ENCODE measurements at regions not wholly inside any gene's neighbourhood (a gene's known extent, or its start where the extent isn't known, plus 50 kb on each side); places are given as distances from the start of the nearest gene placed in this dataset.
"Not testable (repeated sequence)": the region's sequence is repeated elsewhere in the genome, so short reads cannot be mapped to it uniquely, and the experiment has no call there.

DNA sequence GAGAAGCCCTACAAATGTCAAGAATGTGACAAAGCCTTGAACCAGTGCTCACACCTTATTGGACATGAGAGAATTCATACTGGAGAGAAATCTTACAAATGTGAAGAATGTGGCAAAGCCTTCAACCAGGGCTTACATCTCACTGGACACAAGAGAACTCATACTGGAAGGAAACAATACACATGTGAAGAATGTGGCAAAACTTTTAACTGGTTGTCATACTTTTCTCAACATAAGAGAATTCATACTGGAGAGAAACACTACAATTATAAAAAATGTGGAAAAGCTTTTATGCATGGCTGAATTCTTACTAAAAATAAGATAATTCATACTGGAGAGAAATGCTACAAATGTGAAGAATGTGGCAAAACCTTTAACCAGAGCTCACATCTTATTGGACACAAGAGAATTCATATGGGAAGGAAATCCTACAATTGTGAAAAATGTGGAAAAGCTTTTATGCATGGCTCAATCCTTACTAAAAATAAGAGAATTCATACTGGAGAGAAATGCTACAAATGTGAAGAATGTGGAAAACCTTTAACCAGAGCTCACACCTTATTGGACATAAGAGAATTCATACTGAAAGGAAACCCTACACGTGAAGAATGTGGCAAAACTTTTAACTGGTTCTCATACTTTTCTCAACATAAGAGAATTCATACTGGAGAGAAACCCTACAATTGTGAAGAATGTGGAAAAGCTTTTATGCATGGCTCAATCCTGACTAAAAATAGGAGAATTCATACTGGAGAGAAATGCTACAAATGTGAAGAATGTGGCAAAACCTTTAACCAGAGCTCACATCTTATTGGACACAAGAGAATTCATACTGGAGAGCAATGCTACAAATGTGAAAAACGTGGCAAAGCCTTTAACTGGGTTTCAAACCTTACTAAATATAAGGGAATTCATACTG lies 350.6 kb upstream of the NUPR2 start:
- not testable (repeated sequence) for DNase-seq

DNA sequence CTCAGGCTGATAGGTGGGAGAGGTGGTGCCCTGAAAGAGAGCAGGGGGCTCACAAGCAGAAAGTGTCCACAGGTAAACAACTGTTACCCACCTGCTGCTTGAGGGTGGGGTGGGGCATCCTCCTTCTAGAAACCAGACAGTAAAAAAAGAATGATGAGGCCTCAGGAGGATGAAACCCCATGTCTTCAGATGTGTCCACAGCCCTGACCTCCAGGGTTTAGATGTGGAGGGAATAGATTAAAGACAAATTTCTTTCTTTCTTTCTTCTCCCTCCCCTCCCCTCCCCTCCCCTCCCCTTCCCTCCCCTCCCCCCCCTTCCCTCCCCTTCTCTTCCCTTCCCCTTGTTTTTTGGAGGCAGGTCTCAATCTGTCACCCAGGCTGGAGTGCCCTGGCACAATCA lies 333.5 kb upstream of the NUPR2 start:
- DNase-seq, result no peak

DNA sequence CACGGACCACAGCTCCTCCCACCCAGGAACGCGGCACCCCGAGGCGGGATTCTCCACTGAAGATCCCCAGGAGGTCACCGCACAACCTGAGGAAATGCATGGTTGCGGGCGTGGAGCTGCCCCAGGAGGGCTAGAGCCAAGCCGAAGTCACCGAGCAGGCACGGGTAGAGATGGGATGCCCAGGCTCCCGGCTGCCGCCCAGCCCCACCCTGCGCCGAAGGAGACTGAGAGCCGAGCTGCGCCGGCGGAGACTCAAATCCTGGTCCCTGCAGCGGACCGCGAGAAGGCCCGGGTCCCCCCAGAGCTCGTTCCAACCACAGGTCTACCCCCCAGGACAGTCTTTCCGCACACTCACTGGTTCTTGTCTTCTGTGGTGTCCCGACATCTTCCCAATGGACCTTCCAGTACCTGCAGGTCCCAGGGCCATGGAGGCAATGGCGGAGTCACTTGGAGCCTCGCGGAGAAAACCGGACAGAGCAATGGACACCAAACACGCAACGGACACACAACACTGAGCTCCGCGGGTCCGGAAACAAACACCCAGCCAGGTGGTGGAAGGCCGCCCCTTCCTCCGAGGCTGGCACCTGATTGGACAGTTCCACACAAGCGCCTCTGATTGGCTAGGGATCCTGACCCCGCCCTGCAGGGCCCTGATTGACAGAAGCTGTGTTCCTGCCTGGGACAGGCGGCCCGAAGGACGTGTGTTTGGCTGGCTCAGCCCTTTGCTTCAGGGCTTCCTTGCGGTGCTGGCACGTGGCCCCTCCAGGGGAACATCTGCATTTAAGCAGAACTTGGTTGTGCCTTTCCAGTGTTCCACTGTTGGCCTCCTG lies 331.9 kb upstream of the NUPR2 start:
- no peak for DNase-seq

DNA sequence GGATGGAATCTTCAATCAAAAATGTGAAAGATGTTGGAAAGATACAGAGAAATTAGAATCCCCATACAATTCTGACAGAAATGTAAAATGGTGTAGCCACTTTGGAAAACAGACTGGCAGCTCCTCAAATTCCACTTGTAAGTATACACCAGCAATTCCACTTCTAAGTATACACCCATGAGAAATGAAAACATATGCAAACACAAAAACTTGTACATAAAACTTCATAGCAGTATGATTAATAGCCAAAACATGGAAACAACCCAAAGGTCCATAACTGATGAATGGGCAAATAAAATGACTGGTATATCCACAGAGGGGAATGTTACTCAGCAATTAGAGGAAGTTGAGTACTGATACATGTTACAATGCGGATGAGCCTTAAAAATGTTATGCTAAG lies 304.3 kb upstream of the NUPR2 start:
- not testable (repeated sequence) for DNase-seq

DNA sequence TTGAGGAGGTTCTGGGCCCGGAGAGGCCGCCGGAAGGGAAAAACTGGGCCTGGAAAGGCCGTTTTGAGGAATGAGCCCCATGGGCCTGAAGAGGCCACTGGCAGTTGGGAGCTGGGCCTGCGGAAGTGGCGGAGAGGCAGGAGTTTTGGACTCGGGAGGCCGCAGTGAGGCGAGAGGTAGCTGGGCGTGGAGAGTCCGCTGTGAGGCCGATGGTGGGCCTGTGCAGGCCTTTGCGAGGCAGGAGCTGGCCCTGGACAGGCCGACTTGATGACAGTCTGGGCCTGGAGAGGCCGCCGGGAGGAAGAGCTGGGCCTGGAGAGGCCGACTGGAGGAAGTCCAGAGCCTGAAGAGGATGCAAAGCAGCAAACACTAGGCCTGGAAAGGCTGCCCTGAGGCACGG lies 259.0 kb upstream of the NUPR2 start:
- DNase-seq, result no peak

DNA sequence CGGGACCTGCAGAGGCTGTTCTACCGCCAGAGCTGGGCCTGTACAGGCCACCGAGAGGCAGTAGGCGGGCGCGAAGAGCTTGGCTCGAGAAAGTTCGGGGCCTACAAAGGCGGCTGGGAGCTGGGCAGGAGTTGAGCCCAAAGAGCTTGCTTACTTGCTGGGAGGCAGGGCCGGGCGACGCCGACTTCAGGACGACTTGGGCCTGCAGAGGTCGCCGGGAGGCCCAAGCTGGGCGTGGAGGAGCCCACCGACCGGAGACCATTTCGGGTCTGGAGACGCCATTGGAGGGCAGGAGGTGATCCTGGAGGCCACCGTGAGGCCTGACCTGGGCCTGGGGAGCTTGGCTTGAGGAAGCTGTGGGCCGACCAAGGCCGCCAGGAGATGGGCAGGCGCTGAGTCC lies 258.4 kb upstream of the NUPR2 start:
- not testable (repeated sequence) for DNase-seq

DNA sequence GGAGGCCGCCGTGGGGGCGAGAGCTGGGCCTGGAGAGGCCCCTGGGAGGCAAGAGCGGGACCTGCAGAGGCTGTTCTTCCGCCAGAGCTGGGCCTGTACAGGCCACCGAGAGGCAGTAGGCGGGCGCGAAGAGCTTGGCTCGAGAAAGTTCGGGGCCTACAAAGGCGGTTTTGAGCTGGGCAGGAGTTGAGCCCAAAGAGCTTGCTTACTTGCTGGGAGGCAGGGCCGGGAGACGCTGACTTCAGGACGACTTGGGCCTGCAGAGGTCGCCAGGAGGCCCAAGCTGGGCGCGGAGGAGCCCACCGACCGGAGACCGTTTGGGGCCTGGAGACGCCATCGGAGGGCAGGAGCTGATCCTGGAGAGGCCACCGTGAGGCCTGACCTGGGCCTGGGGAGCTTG lies 257.1 kb upstream of the NUPR2 start:
- not testable (repeated sequence) for DNase-seq

DNA sequence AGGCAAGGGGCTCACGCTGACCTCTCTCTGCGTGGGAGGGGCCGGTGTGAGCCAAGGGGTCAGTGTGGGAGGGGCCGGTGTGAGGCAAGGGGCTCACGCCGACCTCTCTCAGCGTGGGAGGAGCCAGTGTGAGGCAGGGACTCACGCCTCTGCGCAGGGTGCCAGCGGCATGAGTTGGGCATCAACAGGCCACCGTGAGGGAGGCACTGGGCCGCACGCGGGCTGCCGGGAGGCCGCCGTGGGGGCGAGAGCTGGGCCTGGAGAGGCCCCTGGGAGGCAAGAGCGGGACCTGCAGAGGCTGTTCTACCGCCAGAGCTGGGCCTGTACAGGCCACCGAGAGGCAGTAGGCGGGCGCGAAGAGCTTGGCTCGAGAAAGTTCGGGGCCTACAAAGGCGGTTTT lies 255.6 kb upstream of the NUPR2 start:
- not testable (repeated sequence) for DNase-seq

DNA sequence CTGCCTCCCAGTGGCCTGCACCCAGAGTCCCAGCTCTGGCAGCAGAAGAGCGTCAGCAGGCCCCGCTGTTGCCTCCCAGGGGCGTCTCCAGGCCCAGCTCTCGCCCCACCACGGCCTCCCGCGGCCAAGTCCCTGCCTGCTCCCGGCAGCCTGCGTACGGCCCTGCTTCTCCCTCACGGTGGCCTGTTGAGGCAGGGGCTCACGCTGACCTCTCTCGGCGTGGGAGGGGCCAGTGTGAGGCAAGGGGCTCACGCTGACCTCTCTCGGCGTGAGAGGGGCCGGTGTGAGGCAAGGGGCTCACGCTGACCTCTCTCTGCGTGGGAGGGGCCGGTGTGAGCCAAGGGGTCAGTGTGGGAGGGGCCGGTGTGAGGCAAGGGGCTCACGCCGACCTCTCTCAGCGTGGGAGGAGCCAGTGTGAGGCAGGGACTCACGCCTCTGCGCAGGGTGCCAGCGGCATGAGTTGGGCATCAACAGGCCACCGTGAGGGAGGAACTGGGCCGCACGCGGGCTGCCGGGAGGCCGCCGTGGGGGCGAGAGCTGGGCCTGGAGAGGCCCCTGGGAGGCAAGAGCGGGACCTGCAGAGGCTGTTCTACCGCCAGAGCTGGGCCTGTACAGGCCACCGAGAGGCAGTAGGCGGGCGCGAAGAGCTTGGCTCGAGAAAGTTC lies 254.1 kb upstream of the NUPR2 start:
- not testable (repeated sequence) for DNase-seq

DNA sequence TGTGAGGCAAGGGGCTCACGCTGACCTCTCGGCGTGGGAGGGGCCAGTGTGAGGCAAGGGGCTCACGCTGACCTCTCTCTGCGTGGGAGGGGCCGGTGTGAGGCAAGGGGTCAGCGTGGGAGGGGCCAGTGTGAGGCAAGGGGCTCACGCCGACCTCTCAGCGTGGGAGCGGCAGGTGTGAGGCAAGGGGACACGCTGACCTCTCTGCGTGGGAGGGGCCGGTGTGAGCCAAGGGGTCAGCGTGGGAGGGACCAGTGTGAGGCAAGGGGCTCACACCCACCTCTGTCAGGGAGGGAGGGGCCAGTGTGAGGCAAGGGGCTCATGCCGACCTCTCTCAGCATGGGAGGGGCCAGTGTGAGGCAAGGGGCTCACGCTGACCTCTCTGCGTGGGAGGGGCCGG lies 251.7 kb upstream of the NUPR2 start:
- not testable (repeated sequence) for DNase-seq

DNA sequence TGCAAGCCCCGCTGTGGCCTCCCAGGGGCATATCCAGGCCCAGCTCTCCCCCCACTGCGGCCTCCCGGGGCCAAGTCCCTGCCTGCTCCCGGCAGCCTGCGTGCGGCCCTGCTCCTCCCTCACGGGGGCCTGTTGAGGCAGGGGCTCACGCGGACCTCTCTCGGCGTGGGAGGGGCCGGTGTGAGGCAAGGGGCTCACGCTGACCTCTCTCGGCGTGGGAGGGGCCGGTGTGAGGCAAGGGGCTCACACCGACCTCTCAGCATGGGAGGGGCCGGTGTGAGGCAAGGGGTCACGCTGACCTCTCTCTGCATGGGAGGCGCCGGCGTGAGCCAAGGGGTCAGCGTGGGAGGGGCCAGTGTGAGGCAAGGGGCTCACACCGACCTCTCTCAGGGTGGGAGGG lies 251.2 kb upstream of the NUPR2 start:
- not testable (repeated sequence) for DNase-seq

DNA sequence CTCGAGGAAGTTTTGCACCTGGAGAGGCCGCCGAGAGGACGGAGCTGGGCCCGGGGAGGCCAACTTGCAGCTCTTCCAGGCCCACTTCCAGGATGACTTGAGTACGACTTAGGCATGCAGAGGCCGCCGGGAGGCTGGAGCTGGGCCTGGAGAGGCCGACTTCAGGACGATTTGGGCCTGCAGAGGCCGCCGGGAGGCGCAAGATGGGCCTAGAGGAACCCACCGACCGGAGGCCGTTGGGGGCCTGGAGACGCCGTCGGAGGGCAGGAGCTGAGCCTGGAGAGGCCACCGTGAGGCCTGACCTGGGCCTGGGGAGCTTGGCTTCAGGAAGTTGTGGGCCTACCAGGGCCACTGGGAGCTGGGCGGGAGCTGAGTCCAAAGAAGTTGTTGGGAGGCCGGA lies 250.5 kb upstream of the NUPR2 start:
- not testable (repeated sequence) for DNase-seq

DNA sequence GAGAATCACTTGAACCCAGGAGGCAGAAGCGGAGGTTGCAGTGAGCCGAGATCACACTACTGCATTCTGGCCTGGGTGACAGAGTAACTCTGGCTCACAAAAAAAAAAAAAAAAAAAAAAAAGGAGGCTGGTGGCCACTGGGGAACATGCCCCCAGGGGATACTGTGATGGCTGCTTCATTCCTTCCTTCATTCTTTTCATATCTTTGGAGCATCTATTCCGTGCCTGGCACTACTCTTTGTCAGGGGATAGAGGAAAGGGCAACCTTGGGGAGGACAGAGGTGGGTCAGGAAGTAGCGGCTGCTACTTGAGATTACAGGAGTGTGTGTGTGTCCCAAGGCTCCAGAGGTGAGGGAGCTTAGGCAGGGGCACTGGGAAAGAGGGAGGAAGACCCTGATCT lies 236.4 kb upstream of the NUPR2 start:
- DNase-seq, result not testable (repeated sequence)

DNA sequence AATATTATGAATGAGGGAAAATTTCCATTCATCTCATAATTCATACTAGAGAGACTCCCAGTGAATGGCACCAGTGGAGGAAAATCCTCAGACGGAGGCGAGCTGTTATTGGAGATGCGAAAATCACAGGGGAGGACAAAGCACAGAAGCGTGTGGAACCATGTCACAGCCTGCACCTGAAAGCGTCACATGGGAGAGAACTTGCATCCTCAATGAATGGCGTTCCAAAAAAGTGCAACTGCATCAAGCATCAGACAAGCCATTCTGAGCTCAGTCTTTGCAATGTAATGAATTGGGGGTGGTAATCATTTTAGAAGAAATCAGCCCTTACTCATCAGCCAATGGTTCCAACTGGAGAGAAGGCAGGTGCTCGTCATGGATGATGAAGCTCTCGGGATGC lies 235.0 kb upstream of the NUPR2 start:
- DNase-seq, result not testable (repeated sequence)

DNA sequence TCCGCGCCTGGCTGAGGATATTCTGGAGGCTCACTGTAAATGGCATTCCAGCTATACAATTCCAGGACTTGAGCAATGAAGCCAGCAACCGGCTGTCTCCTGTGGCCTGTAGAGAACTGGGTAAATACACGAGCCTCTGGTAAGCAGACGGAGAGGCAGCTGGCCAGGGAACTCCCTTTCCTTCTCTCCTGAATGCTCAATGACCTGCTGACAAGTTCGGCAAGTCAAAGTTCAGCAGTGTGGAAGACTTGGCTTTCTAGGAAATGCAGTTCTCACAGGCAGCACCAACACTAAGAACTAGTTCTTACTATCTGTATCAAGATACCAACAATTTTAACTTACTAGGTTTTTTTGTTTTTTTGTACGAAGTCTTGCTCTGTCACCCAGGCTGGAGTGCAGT lies 232.1 kb upstream of the NUPR2 start:
- not testable (repeated sequence) for DNase-seq

DNA sequence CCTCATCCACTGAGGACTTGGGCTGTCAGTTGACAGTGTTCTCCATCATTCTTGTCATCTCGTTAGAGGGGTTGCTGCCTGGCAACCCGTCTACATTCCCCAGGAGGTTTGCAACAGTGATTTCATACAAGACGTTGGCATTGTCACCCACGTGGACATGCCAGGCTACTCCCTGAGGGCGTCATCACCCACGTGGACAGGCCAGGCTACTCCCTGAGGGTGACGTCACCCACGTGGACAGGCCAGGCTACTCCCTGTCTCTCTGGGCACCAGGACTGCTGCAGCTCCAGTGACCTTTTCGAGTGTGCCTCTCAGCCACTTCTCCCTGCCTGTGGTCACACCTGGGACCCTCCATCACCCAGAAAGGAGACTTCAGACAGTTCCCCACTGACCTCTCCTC lies 212.1 kb upstream of the NUPR2 start:
- not testable (repeated sequence) for DNase-seq

DNA sequence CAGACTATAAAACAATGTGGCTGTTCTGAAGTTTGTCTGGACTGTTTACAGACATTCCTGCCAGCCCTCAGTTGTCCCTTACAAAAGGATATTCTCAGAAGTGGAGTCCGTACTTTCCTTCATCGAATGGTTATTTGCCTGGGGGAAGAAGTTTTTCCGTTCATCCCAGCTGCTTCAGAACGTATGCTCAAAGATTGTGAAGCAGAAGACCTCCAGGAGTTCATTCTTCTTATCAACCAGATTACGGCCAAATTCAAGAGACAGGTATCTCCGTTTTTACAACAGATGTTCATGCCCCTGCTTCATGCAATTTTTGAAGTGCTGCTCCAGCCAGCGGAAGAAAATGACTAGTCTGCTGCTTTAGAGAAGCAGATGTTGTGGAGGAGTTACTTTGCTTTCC lies 174.3 kb upstream of the NUPR2 start:
- DNase-seq, result no peak

DNA sequence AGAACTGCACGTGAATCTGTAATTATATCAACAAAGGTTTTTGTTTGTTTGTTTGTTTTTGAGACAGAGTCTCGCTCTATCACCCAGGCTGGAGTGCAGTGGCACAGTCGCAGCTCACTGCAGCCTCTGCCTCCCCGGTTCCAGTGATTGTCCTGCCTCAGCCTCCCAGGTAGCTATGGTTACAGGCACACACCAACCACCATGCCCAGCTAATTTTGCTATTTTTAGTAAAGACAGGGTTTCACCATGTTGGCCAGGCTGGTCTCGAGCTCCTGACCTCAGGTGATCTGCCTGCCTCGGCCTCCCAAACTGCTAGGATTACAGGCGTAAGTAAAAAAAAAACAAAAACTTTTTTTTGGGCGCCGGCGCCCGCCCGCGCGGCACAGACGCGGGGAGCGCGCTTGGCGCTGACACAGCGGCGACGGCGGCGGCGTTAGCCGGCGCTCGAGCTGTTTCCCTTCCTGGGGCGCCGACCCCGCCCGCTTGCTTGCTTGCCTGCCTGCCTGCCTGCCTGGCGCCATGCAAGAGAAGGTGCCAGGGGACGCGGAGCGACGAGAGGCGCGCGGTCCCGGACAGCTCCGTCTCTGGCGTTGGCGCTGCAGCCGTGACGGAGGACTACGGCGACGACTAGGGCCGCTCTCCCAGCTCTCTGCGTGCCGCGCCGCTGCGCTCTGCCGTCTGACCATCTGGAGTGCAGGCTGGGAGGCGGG lies 171.4 kb upstream of the NUPR2 start:
- peak; percentile 17 for DNase-seq

DNA sequence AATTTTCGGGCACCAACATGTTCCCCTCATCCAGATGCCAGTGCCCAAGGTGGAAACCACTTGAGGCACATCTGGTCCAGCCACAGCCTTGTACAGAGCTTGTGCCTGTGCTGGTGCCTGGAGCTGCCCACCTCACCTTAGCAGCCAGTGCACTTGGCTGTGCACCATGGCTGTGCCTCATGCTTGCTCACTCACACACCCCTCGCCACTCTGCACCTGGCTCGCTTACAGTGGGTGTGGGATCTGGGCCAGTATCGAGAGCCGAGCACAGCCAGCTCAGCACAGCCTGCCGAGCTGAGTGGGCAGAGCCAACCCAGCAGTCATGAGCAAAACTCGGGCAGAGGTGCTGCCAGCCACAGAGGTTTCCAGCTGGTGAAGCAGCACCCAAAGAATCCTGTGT lies 139.9 kb upstream of the NUPR2 start:
- DNase-seq, result no peak

DNA sequence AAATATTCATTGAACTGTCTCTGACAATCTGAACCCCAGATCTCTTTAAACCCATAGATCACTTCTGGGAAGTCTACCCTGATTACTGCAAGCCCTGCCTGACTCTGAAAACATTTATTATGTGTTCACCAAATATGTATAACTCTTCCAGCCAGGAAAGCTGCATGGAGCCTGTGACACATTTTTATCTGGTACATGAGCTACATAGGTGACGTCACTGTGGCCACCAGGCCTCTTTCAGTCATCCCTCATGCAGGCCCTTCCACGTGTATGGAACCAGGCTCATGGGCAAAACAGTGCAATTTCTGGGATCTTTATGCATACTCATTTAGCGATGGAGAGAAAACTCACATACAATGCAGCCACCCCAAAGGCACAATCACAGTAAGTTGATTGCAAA lies 133.9 kb upstream of the NUPR2 start:
- DNase-seq, result no peak

DNA sequence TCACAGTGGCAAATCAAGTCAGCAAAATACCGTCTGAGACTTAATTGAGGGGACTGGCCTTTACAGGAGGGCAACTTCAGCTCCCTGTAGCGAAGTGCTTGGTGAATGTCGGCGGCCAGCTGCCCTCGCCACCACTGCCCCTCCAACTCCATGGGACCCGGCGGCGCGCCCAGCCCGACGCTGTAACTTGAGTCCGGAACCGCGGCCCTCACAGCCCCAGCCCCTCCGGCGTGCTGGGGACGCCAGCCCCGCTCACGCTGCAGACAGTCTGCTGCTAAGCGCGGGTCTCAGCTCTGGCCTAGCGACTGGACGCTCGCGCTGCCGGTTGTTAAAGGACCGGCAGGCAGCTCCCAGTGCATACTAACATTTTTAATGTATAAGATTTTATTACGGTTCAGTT lies 113.4 kb upstream of the NUPR2 start:
- peak; percentile 20 for DNase-seq

DNA sequence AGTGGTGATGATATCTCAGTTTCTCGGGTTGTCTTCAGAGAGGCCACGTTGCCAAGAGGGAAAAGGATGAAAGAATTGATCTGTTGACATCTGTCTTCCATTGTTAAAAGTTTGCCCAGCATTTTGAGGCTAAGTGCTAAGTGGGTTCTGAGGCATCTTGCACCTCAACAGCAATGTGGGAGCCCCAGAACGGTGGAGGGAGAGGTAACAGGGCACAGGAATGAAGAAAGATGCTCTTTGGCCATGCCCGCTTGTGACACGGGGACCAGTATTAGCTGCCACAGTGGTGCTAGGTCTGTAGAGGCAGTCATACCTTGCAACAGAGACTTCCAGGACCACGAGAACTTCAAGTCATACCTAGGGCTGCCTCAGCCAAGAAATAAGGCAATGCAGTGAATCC lies 106.6 kb upstream of the NUPR2 start:
- no peak for DNase-seq

DNA sequence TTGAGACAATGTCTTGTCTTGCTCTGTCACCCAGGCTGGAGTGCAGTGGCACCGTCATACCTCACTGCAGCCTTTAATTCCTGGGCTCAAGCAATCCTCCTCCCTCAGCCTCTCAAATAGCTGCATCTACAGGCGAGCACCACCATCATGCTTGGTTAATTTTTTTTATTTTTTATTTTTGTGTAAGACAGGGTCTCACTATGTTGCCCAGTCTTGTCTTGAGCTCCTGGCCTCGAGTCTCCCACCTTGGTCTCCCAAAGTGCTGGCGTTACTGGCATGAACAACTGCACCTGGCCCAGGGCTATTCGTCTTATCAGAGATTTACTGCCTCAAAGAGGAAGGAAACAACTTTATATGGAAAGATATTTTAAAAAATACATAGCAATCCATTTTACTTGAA lies 102.8 kb upstream of the NUPR2 start:
- no peak for DNase-seq

All from right hindlimb (tissue), 1 donor.